Vagina (tissue), 2 donors: ENCODE measurements at regions not wholly inside any gene's neighbourhood (a gene's known extent, or its start where the extent isn't known, plus 50 kb on each side); places are given as distances from the start of the nearest gene placed in this dataset.

Experiments used
- CTCF ChIP-seq, 3 experiments: fragments of 450-650 bp in 2 of 3; fragments of 200-600 bp in 1 of 3; sonication (generic) in 1 of 3; IDR thresholded peaks; one replicate each; pipeline ENCODE4 v1.5.1; 2017 to 2019; ENCODE audit warnings: antibody characterized with exemption in 3 of 3, mild to moderate bottlenecking in 2 of 3, moderate library complexity in 2 of 3
- POLR2A ChIP-seq, 2 donors: fragments of 450-650 bp; IDR thresholded peaks; one replicate each; pipeline ENCODE4 v1.6.1; 2017; ENCODE audit warnings: antibody characterized with exemption in 2 of 2, mild to moderate bottlenecking in 2 of 2, moderate library complexity in 2 of 2

GRCh38 chr6:24019393-24019792, 106.6 kb upstream of the NRSN1 start:
- TF ChIP-seq POLR2A (IDR thresholded peaks at IDR 0.05) (no peak), CTCF (IDR thresholded peaks at IDR 0.05) (no peak)
